HepG2 (cell line): ENCODE measurements at regions not wholly inside any gene's neighbourhood (a gene's known extent, or its start where the extent isn't known, plus 50 kb on each side); places are given as distances from the start of the nearest gene placed in this dataset.

Experiments
- ASH2L ChIP-seq: fragments of 300-600, 200-600 bp; sonication (generic); IDR thresholded peaks from 2 replicates; pipeline ENCODE4 v1.7.0; 2017; ENCODE audit warnings: low read depth, mild to moderate bottlenecking, moderate library complexity, mixed read lengths, low read length; ENCODE audit not compliant: insufficient read length
- CCAR2 ChIP-seq: fragments of 200-400 bp; formaldehyde crosslinking; optimal IDR thresholded peaks from 2 replicates; pipeline ENCODE3; 2018; ENCODE audit warnings: low read depth, mild to moderate bottlenecking, low read length, moderate library complexity
- HMGXB3 ChIP-seq: sonication (generic); formaldehyde crosslinking; IDR thresholded peaks from 2 replicates; pipeline ENCODE4 v1.4.0; 2020; ENCODE audit warnings: missing genetic modification reagents, borderline replicate concordance
- IRF2 ChIP-seq: IDR thresholded peaks from 2 replicates; pipeline ENCODE4 v1.6.1; 2018; ENCODE audit warnings: missing genetic modification reagents, missing compliant biosample characterization
- KDM2A ChIP-seq: sonication (generic); formaldehyde crosslinking; IDR thresholded peaks from 2 replicates; pipeline ENCODE4 v1.4.0; 2020; ENCODE audit warnings: low read depth, missing genetic modification reagents, borderline replicate concordance
- MEIS2 ChIP-seq: sonication (generic); formaldehyde crosslinking; IDR thresholded peaks from 2 replicates; pipeline ENCODE4 v1.9.0; 2021; ENCODE audit warnings: mild to moderate bottlenecking, missing genetic modification reagents
- MLX ChIP-seq: IDR thresholded peaks from 2 replicates; pipeline ENCODE4 v1.6.1; 2016
- NR0B2 ChIP-seq: sonication (generic); formaldehyde crosslinking; IDR thresholded peaks from 2 replicates; pipeline ENCODE4 v1.4.0; 2020; ENCODE audit warnings: mild to moderate bottlenecking, missing genetic modification reagents
- NR2F6 ChIP-seq, 2 experiments: IDR thresholded peaks; 2 replicates each; pipeline ENCODE4 v1.6.1; 2016; ENCODE audit warnings: antibody characterized with exemption in 1 of 2, mild to moderate bottlenecking in 1 of 2
- TAF1 ChIP-seq: sonication (generic); formaldehyde crosslinking; IDR thresholded peaks from 2 replicates; pipeline ENCODE4 v1.4.0; 2020; ENCODE audit warnings: missing genetic modification reagents
- THAP11 ChIP-seq: IDR thresholded peaks from 2 replicates; pipeline ENCODE4 v1.6.1; 2016; ENCODE audit warnings: missing biosample characterization, missing genetic modification reagents
- ZBTB14 ChIP-seq: sonication (generic); formaldehyde crosslinking; IDR thresholded peaks from 2 replicates; pipeline ENCODE4 v1.4.0; 2020; ENCODE audit warnings: missing genetic modification reagents
- ZFP37 ChIP-seq: sonication (generic); formaldehyde crosslinking; IDR thresholded peaks from 2 replicates; pipeline ENCODE4 v1.4.0; 2020; ENCODE audit warnings: missing genetic modification reagents, borderline replicate concordance
- ZFP91 ChIP-seq: sonication (generic); formaldehyde crosslinking; IDR thresholded peaks from 2 replicates; pipeline ENCODE4 v1.9.0; 2022; ENCODE audit warnings: missing genetic modification reagents, mild to moderate bottlenecking, borderline replicate concordance
- ZNF205 ChIP-seq: IDR thresholded peaks from 2 replicates; pipeline ENCODE4 v1.6.1; 2018; ENCODE audit warnings: missing biosample characterization, missing genetic modification reagents
- ZNF230 ChIP-seq: sonication (generic); formaldehyde crosslinking; IDR thresholded peaks from 2 replicates; pipeline ENCODE4 v1.4.0; 2020; ENCODE audit warnings: mild to moderate bottlenecking, missing genetic modification reagents
- ZNF251 ChIP-seq: sonication (generic); formaldehyde crosslinking; IDR thresholded peaks from 2 replicates; pipeline ENCODE4 v1.9.0; 2021; ENCODE audit warnings: mild to moderate bottlenecking, missing genetic modification reagents
- ZNF414 ChIP-seq: sonication (generic); formaldehyde crosslinking; IDR thresholded peaks from 2 replicates; pipeline ENCODE4 v1.5.0; 2020; ENCODE audit warnings: missing genetic modification reagents

- peak; percentile 84 for TF ChIP-seq ZNF414 (CRISPR knock-in tag)
- TF ChIP-seq THAP11: peak; percentile 83
- peak; percentile 72; the same call in 1 of the 2 replicates for TF ChIP-seq MLX
- no peak for TF ChIP-seq TAF1 (CRISPR knock-in tag)
- TF ChIP-seq ASH2L: peak; percentile 60
- TF ChIP-seq ZBTB14 (CRISPR knock-in tag): no peak
- TF ChIP-seq ZFP91 (CRISPR knock-in tag): no peak
- peak; percentile 97 for TF ChIP-seq NR2F6 (IDR thresholded peaks at IDR 0.05)
- TF ChIP-seq NR2F6 (CRISPR knock-in tag; IDR thresholded peaks at IDR 0.05): peak; percentile 99
- no peak for TF ChIP-seq ZNF230 (CRISPR knock-in tag)
- peak; percentile 61; the same call in 1 of the 2 replicates for TF ChIP-seq ZNF205 (CRISPR knock-in tag)
- 0 out of 2 replicates have a peak, but pooled peaks have one; percentile 21 for TF ChIP-seq HMGXB3 (CRISPR knock-in tag)
- TF ChIP-seq KDM2A (CRISPR knock-in tag): 0 out of 2 replicates have a peak, but pooled peaks have one; percentile 22
- no peak for TF ChIP-seq CCAR2
- peak; percentile 55; the same call in 1 of the 2 replicates for TF ChIP-seq ZFP37 (CRISPR knock-in tag)
- TF ChIP-seq MEIS2 (CRISPR knock-in tag): no peak
- TF ChIP-seq NR0B2: no peak
- no peak for TF ChIP-seq ZNF251
- TF ChIP-seq IRF2 (CRISPR knock-in tag): peak; percentile 92
Measured at GRCh38 chr6:37110500-37111461, 59.2 kb upstream of the PIM1 start (continued).
